ENCODE measurements at regions not wholly inside any gene's neighbourhood (a gene's known extent, or its start where the extent isn't known, plus 50 kb on each side); places are given as distances from the start of the nearest gene placed in this dataset.

DNA sequence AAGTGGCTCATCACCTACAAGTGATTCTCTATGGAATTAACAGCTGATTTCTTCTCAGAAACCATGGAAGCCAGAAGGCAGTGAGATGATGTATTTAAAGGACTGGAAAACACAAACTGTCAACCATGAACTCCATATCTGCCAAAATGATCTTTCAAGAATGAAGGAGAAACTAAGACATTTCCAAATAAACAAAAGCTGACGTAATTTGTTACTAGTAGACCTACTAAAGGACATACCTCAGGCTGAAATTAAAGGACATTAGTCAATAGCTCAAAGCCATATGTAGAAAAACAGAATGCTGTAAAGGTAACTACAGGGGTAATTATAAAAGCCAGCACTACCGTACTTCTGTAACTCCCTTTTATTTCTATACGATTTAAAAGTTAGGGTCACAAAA lies 129.4 kb upstream of the TMEM45B start:
- Histone ChIP-seq H2BK120ac (ENCODE audit: low read depth, low read length, poor library complexity, severe bottlenecking) (no peak overlapping the region), H2AK5ac (ENCODE audit: insufficient read length, low read length) (no peak overlapping the region), H3K9ac (ENCODE audit: extremely low read depth, insufficient read length, low read length) (no peak overlapping the region), H4K5ac (ENCODE audit: insufficient read length, low read depth, low read length) (no peak overlapping the region), H3K27me3 (ENCODE audit: insufficient read depth, low read length) (no peaks in the 10 kb centered on the region), H3K18ac (ENCODE audit: insufficient read length, low read depth, low read length) (no peak overlapping the region), H3K9me3 (ENCODE audit: control insufficient read depth, low read depth, low read length) (no peaks in the 10 kb centered on the region), H2BK15ac (ENCODE audit: low read depth, low read length) (no peak overlapping the region), H3K56ac (ENCODE audit: insufficient read length, low read depth, low read length) (no peak overlapping the region), H3K4me1 (ENCODE audit: insufficient read depth, low read length) (no peaks in the 10 kb centered on the region), H3K14ac (ENCODE audit: insufficient read depth, low read length) (no peak overlapping the region), H3K79me1 (ENCODE audit: insufficient read depth, low read depth, low read length, poor library complexity, severe bottlenecking) (no peaks in the 10 kb centered on the region), H3T11ph (ENCODE audit: low read length) (no peak overlapping the region), H4K20me1 (ENCODE audit: control insufficient read depth, insufficient read depth, insufficient read length) (no peaks in the 10 kb centered on the region), H4K91ac (ENCODE audit: insufficient read length, low read depth, low read length) (no peak overlapping the region), H3K79me2 (ENCODE audit: insufficient read depth, low read length) (no peaks in the 10 kb centered on the region), H3K23me2 (ENCODE audit: insufficient read length, low read depth, low read length, poor library complexity, severe bottlenecking) (no peaks in the 10 kb centered on the region), H2BK5ac (ENCODE audit: insufficient read length, low read length) (no peak overlapping the region), H3K23ac (ENCODE audit: insufficient read length, low read depth, low read length) (no peak overlapping the region), H3K27ac (ENCODE audit: insufficient read length, low read depth, low read length) (no peak overlapping the region), H3K4me2 (ENCODE audit: insufficient read depth, insufficient read length, low read length) (no peak overlapping the region), H2AFZ (ENCODE audit: low read length) (no peak overlapping the region), H3K4ac (ENCODE audit: low read depth, low read length) (no peak overlapping the region), H2BK12ac (ENCODE audit: insufficient read length, low read depth, low read length) (no peak overlapping the region), H4K8ac (replicated peaks; ENCODE audit: insufficient read length, low read depth, low read length) (no peak overlapping the region), H2BK20ac (ENCODE audit: low read depth, low read length, poor library complexity, severe bottlenecking) (no peak overlapping the region)
- WGBS (ENCODE audit: extremely low coverage, insufficient read length, low lambda C conversion rate) = no CpG with 5 or more reads among the region's 3 CpGs
- H3K36me3 Mint-ChIP-seq (ENCODE audit: insufficient read depth in 1 of 3, low read depth in 3 of 3) = no peaks in the 10 kb centered on the region
- TF ChIP-seq CTCF (conservative IDR thresholded peaks at IDR 0.05) = no peak
- H3K4me1 Mint-ChIP-seq = no peaks in the 10 kb centered on the region
- H3K27me3 Mint-ChIP-seq (ENCODE audit: low read depth) = peaks cover 10% of the 10 kb centered on the region
- no peak overlapping the region for H3K4me3 Mint-ChIP-seq
- H3K9me3 Mint-ChIP-seq = no peaks in the 10 kb centered on the region
- no peak for DNase-seq
- no peak overlapping the region for H3K27ac Mint-ChIP-seq
